GM18951 (cell line): ENCODE measurements at regions not wholly inside any gene's neighbourhood (a gene's known extent, or its start where the extent isn't known, plus 50 kb on each side); places are given as distances from the start of the nearest gene placed in this dataset.
"Not testable (repeated sequence)": the region's sequence is repeated elsewhere in the genome, so short reads cannot be mapped to it uniquely, and the experiment has no call there.

Experiments
- POLR2A ChIP-seq: IDR thresholded peaks from 4 replicates; pipeline ENCODE4 v1.6.1; 2011; ENCODE audit warnings: mild to moderate bottlenecking; ENCODE audit not compliant: insufficient read length, insufficient read depth; ENCODE audit errors: extremely low read depth
- in situ Hi-C: fragments of 300-500 bp; cut with MboI; formaldehyde crosslinking; loops from one replicate; pipeline ENCODE4 v1.12.0; 2022; ENCODE audit warnings: low sequenced_read_pairs, mixed read lengths, inconsistent platforms; ENCODE audit not compliant: unreplicated experiment

DNA sequence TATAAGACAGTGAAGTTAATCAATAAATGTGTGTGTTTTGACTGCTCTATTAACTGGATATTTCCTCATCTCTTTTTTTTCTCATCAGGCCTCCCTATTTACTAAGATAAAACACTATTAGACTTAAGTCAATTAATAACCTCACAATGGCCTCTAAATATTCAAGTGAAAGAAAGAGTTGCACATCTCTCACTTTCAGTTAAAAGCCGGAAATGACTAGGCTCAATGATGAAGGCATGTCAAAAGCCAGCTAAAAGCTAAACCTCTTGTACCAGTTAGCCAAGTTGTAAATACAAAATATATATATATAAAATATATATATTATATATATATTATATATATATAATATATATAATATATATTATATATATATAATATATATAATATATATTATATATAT lies 127.0 kb upstream of the MEOX2 start:
- in situ Hi-C loops = no loop called here
- no peak for TF ChIP-seq POLR2A

DNA sequence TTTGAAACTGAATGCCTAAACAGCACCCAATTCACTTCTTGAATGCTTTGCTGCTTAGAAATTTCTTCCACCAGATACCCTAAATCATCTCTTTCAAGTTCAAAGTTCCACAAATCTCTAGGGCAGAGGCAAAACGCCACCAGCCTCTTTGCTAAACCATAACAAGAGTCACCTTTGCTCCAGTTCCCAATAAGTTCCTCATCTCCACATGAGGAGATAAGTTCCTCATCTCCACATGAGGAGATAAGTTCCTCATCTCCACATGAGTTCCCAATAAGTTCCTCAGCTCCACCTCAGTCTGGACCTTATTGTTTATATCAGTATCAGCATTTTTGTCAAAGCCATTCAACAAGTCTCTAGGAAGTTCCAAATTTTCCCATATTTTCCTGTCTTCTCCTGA lies 123.9 kb upstream of the MEOX2 start:
- in situ Hi-C loops = not testable (repeated sequence)

DNA sequence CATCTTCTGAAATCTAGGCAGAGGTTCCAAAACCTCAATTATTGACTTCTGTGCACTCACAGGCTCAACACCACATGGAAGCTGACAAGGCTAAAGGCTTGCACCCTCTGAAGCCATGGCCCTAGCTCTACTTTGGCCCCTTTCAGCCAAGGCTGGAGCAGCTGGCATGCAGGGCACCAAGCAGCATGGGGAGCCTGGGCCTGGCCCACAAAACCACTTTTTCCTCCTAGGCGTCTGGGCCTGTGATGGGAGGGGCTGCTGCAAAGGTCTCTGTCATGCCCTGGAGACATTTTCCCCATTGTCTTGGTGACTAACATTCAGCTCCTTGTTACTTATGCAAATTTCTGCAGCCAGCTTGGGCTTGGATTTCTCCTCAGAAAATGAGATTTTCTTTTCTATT lies 123.5 kb upstream of the MEOX2 start:
- in situ Hi-C loops = not testable (repeated sequence)

DNA sequence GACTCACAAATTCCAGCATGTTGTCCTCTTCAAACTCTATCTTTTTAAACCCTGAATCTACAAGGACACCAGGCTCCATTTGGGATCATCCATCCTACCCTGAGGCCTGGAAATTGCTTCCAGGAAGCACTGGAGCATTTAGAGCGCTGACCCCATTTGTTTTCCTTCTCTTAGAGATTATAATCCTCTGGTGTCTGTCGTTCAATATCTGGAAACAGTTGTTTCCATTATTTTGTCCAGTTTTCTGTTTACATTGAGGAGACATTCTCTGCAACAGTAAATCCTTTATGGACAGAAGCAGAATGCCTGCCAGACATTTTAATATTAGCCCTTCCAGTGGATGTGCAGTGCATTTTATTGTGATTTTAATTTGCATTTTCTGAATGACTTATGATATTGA lies 119.4 kb upstream of the MEOX2 start:
- no peak for TF ChIP-seq POLR2A
- in situ Hi-C loops = no loop called here

DNA sequence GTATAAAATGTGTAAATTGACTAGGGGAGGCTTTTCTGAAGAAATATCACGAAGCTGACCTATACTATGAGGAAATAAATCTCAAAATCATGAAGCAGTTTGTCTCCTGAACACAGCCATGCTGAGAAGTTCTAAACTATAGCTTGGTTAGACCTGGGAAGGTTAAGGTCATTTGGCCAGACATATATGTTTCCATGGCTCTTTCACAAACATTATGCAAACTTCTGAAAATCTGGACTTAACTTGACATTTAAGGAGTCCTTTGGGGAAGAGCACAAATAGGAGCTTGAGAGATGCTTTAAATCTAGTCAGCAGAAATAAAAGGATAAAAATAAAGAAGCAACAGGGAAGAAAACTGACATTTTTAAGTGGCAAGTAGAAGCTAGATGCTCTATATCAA lies 115.9 kb upstream of the MEOX2 start:
- in situ Hi-C loops = no loop called here
- no peak for TF ChIP-seq POLR2A

DNA sequence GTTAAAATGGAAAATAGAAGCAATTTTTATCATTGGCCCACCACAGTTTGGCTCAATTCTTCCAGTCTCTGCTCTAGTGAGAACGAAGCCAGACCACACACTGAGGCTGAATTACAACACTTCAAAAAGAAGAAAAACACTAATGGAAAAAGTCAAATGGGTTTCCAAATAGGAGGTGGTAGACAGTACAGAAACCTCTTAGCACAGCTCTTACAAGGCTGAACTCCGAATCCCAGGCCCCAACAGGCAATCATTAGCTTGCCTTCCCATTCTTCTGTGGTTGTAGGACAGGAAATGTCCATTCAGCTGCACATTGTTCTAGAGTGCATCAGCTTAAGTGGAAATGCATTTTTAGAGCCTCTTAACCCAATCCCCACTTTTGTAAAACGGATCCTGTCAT lies 115.1 kb upstream of the MEOX2 start:
- TF ChIP-seq POLR2A = no peak
- in situ Hi-C loops = no loop called here

DNA sequence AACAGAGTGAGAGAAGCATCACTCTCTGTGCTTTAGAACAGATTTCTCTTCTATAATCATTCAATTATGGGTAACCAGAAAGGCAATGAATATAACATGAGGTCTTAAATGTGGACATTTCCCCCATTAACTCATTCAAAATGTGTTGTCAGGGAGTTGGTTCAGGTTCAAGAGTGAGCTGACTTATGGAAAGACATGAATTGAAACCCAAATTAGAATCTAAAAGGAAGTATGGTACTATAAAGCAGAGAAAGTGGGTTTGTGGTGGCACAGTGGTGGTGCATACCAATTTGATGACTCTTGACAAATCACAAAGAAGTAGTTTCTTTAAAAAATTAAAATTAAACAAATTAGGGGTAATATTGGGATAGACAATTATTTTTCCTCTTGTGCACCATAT lies 114.6 kb upstream of the MEOX2 start:
- no peak for TF ChIP-seq POLR2A
- in situ Hi-C loops = no loop called here

DNA sequence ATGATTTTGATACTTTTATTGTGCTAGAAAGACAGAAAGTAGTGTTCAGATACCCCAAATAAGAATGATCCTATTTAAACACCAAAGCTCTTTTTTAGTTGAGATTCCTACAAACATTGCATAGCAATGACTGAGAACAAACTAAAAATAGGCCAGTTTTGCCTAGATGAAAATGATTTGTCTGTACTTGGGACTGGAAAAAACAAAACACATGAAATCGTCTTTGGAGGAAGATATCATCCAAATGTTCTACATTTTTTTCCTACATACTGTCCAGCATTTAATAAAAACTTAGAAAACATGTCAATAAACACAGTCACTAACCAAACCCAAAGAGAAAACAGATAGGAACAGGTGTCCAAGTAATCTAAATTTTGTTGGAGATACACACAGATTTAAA lies 111.6 kb upstream of the MEOX2 start:
- in situ Hi-C loops = no loop called here
- no peak for TF ChIP-seq POLR2A

DNA sequence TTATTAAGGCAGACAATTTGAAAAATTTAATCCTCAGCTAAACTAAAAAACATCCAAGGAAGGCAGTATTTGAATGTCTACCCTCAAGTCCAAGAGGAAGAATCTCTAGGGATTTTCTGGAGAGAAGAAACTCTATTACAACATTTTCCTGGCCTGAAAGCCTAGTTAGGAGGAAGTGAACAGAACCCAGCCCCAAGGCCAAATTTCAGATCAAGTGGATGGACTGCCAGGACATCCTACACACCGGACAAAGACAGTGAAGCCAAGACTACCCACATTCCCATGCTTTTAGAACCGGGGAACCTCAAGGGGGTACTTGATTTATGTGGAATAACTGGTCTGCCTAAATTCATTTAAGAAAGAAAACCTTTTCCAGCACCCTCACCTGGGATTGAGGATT lies 108.9 kb upstream of the MEOX2 start:
- in situ Hi-C loops = no loop called here
- no peak for TF ChIP-seq POLR2A

DNA sequence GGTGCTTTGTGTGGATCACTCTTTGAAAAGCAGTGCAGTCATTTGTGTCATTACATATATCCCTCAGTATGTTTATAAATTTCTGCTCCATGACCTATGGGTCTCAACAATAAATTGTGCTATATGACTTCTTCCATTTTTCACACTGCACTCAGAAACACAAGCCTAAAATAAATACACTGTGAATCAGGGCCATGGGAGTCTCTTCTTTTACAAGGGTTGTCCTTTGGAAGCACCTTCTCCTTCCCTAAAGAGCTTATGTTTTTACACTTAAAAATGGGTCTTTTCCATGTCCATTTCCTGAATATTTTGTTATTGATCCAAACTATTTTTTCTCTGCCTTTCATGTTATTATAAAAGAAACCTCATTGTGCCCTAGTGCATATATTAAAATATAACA lies 108.3 kb upstream of the MEOX2 start:
- no peak for TF ChIP-seq POLR2A
- in situ Hi-C loops = no loop called here

DNA sequence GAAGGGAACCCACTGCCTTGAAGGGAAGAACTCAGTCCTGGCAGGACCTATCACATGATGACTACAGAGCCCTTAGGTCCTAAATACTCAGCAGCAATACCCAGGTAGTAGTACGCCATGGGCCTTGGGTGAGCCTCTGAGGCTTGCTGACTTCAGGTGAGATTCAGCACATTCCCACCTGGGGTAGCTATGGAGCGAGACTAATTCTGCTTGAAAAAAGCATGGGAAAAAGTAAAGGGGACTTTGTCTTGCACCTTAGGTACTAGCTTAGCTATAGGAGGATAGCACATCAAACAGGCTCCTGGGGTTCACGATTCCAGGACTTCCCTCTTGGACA lies 98.2 kb upstream of the MEOX2 start:
- no peak for TF ChIP-seq POLR2A

DNA sequence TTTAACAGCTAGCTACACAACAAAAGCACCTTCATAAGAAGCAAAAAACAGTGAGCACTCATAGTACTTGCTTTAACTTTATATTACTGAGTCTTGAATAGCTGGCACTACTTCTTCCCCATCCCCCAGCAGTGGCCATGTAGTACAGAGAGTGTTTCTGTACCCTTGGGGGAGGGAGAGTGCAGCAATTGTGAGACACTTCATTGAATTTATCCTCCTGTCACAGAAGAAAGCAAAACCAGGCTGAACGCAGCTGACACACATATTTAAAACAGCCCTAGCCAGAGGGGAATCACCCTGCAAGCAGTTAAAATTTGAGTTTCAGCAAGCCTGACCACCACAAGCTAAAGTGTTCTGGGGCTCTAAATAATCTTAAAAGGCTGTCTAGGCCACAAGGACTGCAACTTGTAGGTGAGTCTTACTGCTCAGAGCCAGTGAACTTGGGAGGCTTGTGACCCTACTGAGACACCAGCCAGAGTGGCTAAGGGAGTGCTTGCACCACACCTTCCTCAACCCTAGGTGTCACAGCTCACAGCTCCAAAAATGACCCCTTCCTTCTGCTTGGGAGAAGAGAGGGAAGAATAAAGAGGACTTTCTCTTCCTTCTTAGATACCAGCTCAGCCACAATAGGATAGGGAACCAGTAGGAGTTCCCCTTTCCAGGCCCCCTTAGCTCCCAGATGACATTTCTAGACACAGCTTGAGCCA lies 97.7 kb upstream of the MEOX2 start:
- in situ Hi-C loops = no loop called here

More for the DNA sequence above, 98.2 kb upstream of the MEOX2 start:
- in situ Hi-C loops = no loop called here

DNA sequence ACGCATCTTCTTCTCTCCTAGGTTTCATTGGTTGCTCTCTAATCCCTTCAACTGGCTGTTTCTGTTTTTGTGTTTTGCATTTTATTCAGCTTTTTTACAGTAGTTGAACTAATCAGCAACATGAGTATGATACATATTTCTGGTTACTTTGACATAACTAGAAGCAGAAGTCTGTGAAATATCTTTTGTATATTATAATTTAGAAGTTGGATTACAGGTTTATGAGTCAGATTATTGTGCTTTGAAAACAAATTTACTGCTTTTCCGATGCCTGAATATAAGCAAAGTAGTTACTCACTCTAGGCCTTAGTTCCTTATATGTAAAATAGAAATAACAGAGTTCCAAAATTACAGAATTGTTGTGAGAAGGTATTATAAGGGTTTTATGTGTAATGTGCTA lies 96.2 kb upstream of the MEOX2 start:
- TF ChIP-seq POLR2A = no peak
- in situ Hi-C loops = no loop called here

More for the DNA sequence above, 97.7 kb upstream of the MEOX2 start:
- no peak for TF ChIP-seq POLR2A

DNA sequence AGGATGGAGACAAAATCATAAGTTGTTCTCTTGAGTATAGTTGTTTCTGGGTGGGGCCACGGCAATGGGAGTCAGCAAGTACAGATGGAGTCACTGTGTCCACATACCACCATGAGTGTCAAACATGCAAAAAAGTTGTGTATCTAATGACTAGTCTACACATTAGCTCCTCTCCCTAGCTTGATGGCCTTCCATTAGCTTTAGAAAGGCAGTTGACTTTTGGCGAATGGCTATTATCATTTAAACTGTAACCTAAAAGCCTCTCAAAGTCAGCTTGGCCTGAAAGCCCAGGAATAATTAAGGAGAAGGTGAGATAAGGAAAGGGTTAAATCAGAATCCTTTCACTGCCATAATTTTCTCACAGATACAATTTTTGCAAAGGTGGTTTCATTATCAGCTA lies 95.5 kb upstream of the MEOX2 start:
- no peak for TF ChIP-seq POLR2A
- in situ Hi-C loops = no loop called here

DNA sequence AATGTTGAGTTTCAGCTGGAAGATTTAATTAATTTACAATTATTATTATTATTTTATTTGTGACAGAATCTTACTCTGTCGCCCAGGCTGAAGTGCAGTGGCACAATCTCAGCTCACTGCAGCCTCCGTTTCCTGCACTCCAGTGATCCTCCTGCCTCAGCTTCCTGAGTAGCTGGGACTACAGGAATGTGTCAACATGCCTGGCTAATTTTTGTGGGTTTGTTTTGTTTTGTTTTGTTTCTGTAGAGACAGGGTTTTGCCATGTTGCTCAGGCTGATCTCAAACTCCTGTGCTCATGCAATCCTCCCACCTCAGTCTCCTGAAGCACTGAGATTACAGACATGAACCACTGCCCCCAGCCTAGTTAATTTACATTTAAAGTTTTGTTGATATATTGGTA lies 93.8 kb upstream of the MEOX2 start:
- in situ Hi-C loops = no loop called here
- no peak for TF ChIP-seq POLR2A
